ENCODE measurements at regions not wholly inside any gene's neighbourhood (a gene's known extent, or its start where the extent isn't known, plus 50 kb on each side); places are given as distances from the start of the nearest gene placed in this dataset.

DNA sequence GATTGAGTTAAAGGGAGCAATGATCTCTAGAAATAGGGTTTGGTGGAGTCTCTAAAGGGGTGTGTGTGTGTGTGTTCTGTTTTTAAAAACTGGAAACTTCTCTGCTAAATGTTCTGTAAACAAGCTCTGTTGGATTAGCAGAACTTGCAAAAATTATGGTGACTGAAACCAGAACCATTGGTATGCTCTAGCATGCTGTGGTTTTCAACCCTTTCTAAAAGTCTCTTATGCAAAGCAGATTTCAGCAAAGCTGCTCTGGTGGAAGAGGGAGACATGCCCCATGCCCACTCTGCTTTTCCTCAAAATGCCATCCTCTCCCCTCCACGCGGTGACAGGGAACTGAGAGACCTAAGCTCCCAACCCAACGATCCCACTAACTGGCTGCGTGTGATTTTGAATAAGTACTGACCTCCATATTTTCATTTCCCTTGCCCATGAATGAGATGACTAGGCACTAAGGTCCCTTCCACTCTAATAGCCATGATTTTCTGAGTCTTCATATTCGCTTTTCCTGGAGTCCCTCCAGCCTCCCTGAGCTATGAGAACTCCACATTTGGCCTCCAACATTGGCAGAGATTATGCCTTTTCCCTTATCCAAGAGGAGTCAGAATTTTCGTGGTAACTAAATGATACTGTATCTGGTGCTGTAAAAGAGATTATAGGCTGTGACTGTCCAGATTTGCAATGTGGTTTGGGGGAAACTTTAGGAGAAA is 117.3 kb upstream of the PALS2 start:
- TF ChIP-seq, protein P1, sequence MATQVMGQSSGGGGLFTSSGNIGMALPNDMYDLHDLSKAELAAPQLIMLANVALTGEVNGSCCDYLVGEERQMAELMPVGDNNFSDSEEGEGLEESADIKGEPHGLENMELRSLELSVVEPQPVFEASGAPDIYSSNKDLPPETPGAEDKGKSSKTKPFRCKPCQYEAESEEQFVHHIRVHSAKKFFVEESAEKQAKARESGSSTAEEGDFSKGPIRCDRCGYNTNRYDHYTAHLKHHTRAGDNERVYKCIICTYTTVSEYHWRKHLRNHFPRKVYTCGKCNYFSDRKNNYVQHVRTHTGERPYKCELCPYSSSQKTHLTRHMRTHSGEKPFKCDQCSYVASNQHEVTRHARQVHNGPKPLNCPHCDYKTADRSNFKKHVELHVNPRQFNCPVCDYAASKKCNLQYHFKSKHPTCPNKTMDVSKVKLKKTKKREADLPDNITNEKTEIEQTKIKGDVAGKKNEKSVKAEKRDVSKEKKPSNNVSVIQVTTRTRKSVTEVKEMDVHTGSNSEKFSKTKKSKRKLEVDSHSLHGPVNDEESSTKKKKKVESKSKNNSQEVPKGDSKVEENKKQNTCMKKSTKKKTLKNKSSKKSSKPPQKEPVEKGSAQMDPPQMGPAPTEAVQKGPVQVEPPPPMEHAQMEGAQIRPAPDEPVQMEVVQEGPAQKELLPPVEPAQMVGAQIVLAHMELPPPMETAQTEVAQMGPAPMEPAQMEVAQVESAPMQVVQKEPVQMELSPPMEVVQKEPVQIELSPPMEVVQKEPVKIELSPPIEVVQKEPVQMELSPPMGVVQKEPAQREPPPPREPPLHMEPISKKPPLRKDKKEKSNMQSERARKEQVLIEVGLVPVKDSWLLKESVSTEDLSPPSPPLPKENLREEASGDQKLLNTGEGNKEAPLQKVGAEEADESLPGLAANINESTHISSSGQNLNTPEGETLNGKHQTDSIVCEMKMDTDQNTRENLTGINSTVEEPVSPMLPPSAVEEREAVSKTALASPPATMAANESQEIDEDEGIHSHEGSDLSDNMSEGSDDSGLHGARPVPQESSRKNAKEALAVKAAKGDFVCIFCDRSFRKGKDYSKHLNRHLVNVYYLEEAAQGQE (IDR thresholded peaks at IDR 0.05; ENCODE audit: insufficient read depth in 1 of 2, low read depth in 2 of 2, low read length in 2 of 2): no peak
- TF ChIP-seq SIN3A (IDR thresholded peaks at IDR 0.05; ENCODE audit: borderline replicate concordance, insufficient read depth, low read length): no peak
- no peak for TF ChIP-seq POLR2AphosphoS5 (IDR thresholded peaks at IDR 0.05; ENCODE audit: low read depth, low read length)
- TF ChIP-seq TAF1 (IDR thresholded peaks at IDR 0.05; ENCODE audit: borderline replicate concordance, insufficient read depth, low read length): no peak
- TF ChIP-seq FOXP2 (optimal IDR thresholded peaks at IDR 0.05; ENCODE audit: borderline replicate concordance, extremely low read depth, extremely low read length, insufficient read depth): no peak

Measured in PFSK-1 (cell line).